ENCODE measurements at regions not wholly inside any gene's neighbourhood (a gene's known extent, or its start where the extent isn't known, plus 50 kb on each side); places are given as distances from the start of the nearest gene placed in this dataset.

- no peak for TF ChIP-seq CTCF (IDR thresholded peaks at IDR 0.05; ENCODE audit: low read depth, low read length, poor library complexity, severe bottlenecking)
- TF ChIP-seq EZH2phosphoT487 (IDR thresholded peaks at IDR 0.05; ENCODE audit: borderline replicate concordance, low read length) = no peak
These were observed 107.8 kb downstream of the CYB561 start for GRCh38 chr17:63338272-63338671.
